Endothelial cell of umbilical vein (primary cell): ENCODE measurements at regions not wholly inside any gene's neighbourhood (a gene's known extent, or its start where the extent isn't known, plus 50 kb on each side); places are given as distances from the start of the nearest gene placed in this dataset.

Experiments
- BruUV-seq: library from RNA; stranded (reverse); fragments of 400-500 nt; replicated peaks from 2 replicates; lab custom pipeline; 2021; lab: Mats Ljungman, UMichigan
- CTCF ChIA-PET: fragments of 300-600, 350-600 bp; sonication (Branson Sonifier 250); formaldehyde crosslinking; loops from one replicate; lab custom pipeline; 2021; ENCODE audit warnings: antibody characterized with exemption, inconsistent platforms; lab: Charles Lee
- POLR2A ChIA-PET: fragments of 300-600, 350-600 bp; sonication (Branson Sonifier 250); formaldehyde crosslinking; loops from one replicate; lab custom pipeline; 2021; ENCODE audit warnings: antibody characterized with exemption, inconsistent platforms; lab: Charles Lee
- DNase-seq: peaks from one replicate; pipeline ENCODE4 v3.0.0-alpha.2; 2011; ENCODE audit warnings: low read depth, low spot score
- FAIRE-seq: peaks from 2 replicates; lab custom pipeline; 2011; peaks lifted over from hg19 to GRCh38; lab: Jason Lieb, UNC
- H2AFZ ChIP-seq: 2 replicates; pipeline ENCODE4 v1.6.0; 2012; ENCODE audit warnings: low read depth, low read length, control low read depth, inconsistent platforms
- H3K27ac ChIP-seq: 2 replicates; pipeline ENCODE4 v1.5.1; 2011; ENCODE audit warnings: low read depth, mild to moderate bottlenecking, control low read depth, low read length, moderate library complexity; ENCODE audit not compliant: insufficient read depth
- H3K27me3 ChIP-seq, 2 experiments: 2 replicates each; pipeline versions ENCODE4 v1.6.0 to v1.6.1; 2011; ENCODE audit warnings: low read length in 2 of 2, mixed read lengths in 1 of 2; ENCODE audit not compliant: control insufficient read depth in 2 of 2, insufficient read depth in 2 of 2
- H3K36me3 ChIP-seq, 2 experiments: 2 replicates in 1 of 2; 3 replicates in 1 of 2; pipeline ENCODE4 v1.5.1; 2011; ENCODE audit warnings: low read length in 2 of 2, mild to moderate bottlenecking in 1 of 2, moderate library complexity in 1 of 2; ENCODE audit not compliant: control insufficient read depth in 2 of 2, insufficient read depth in 2 of 2; ENCODE audit errors: extremely low read depth in 1 of 2
- H3K4me1 ChIP-seq: 3 replicates; pipeline ENCODE4 v1.5.1; 2011; ENCODE audit warnings: mild to moderate bottlenecking, low read length; ENCODE audit not compliant: control insufficient read depth, insufficient read depth; ENCODE audit errors: extremely low read depth
- H3K4me2 ChIP-seq: 2 replicates; pipeline ENCODE4 v1.6.1; 2011; ENCODE audit warnings: low read length, control low read depth, mixed read lengths; ENCODE audit not compliant: insufficient read depth
- H3K4me3 ChIP-seq, 3 experiments: fragments of 200-600 bp in 1 of 3; sonication (generic), shearing (Covaris generic) in 1 of 3; replicated peaks in 1 of 3; 2 replicates each; pipeline ENCODE4 v1.5.1; 2011 to 2016; ENCODE audit warnings: control low read depth in 3 of 3, low read length in 3 of 3, mild to moderate bottlenecking in 2 of 3, inconsistent platforms in 1 of 3, low read depth in 1 of 3, moderate library complexity in 1 of 3; ENCODE audit not compliant: insufficient read depth in 1 of 3
- H3K79me2 ChIP-seq: 2 replicates; pipeline ENCODE4 v1.6.0; 2012; ENCODE audit warnings: low read length, inconsistent platforms; ENCODE audit not compliant: control insufficient read depth, insufficient read depth
- H3K9ac ChIP-seq: replicated peaks from 2 replicates; pipeline ENCODE3; 2011; ENCODE audit warnings: low read length, control low read depth; ENCODE audit not compliant: insufficient read depth; ENCODE audit errors: extremely low read depth
- H3K9me1 ChIP-seq: replicated peaks from 3 replicates; pipeline ENCODE4 v1.6.0; 2011; ENCODE audit warnings: mild to moderate bottlenecking, low read length; ENCODE audit not compliant: control insufficient read depth, insufficient read depth; ENCODE audit errors: extremely low read depth
- H3K9me3 ChIP-seq: replicated peaks from 2 replicates; pipeline ENCODE4 v1.5.1; 2012; ENCODE audit warnings: low read length, inconsistent platforms; ENCODE audit not compliant: control insufficient read depth, insufficient read depth
- H4K20me1 ChIP-seq: replicated peaks from 2 replicates; pipeline ENCODE3; 2011; ENCODE audit warnings: mild to moderate bottlenecking, low read length; ENCODE audit not compliant: control insufficient read depth, insufficient read depth; ENCODE audit errors: extremely low read depth
- EZH2 ChIP-seq: IDR thresholded peaks from 2 replicates; pipeline ENCODE4 v1.6.1; 2012; ENCODE audit warnings: borderline replicate concordance, low read depth, mild to moderate bottlenecking, moderate library complexity, low read length, inconsistent platforms; ENCODE audit not compliant: severe bottlenecking
- FOS ChIP-seq: IDR thresholded peaks from 2 replicates; pipeline ENCODE4 v1.6.1; 2011; ENCODE audit warnings: mild to moderate bottlenecking, low read length, moderate library complexity, borderline replicate concordance; ENCODE audit not compliant: insufficient read depth
- GATA2 ChIP-seq: IDR thresholded peaks from 2 replicates; pipeline ENCODE4 v1.7.0; 2011; ENCODE audit warnings: low read depth, mild to moderate bottlenecking, moderate library complexity, mixed read lengths, low read length; ENCODE audit not compliant: insufficient read length, insufficient read depth
- JUN ChIP-seq: IDR thresholded peaks from 2 replicates; pipeline ENCODE4 v1.6.1; 2011; ENCODE audit warnings: borderline replicate concordance, low read depth; ENCODE audit not compliant: insufficient read length, insufficient read depth
- MYC ChIP-seq: IDR thresholded peaks from one replicate; pipeline ENCODE4 v1.6.1; 2011; ENCODE audit warnings: mild to moderate bottlenecking, low read depth, low read length
- POLR2A ChIP-seq: IDR thresholded peaks from 2 replicates; pipeline ENCODE4 v1.6.1; 2012; ENCODE audit warnings: low read depth, mild to moderate bottlenecking, control low read depth, low read length
- POLR2AphosphoS5 ChIP-seq: IDR thresholded peaks from 2 replicates; pipeline ENCODE4 v1.6.1; 2012; ENCODE audit warnings: low read depth, mild to moderate bottlenecking, control low read depth, low read length, moderate library complexity; ENCODE audit not compliant: insufficient read depth
- dilution Hi-C: fragments of 300-500 bp; cut with MboI; formaldehyde crosslinking; loops from one replicate; pipeline ENCODE4 v1.15.0; 2019; ENCODE audit warnings: low sequenced_read_pairs; ENCODE audit not compliant: extremely low pct_ligation_motif_present
- intact Hi-C: fragments of 100-400 bp; cut with micrococcal nuclease; formaldehyde crosslinking; loops from one replicate; pipeline ENCODE4 v1.10.0; 2022
- TF ChIP-seq, protein P1 (sequence below), 2 donors: IDR thresholded peaks; 1 replicate in 1 of 2; 2 replicates in 1 of 2; pipeline ENCODE4 v1.5.1; 2011; ENCODE audit warnings: low read length in 2 of 2, mild to moderate bottlenecking in 2 of 2, moderate library complexity in 2 of 2, control low read depth in 1 of 2, inconsistent platforms in 1 of 2, low read depth in 1 of 2; ENCODE audit not compliant: insufficient read depth in 1 of 2; ENCODE audit errors: extremely low read depth in 1 of 2
- TF ChIP-seq, protein P2 (sequence below): IDR thresholded peaks from 2 replicates; pipeline ENCODE4 v1.6.1; 2011; ENCODE audit not compliant: insufficient read depth, insufficient read length

DNA sequence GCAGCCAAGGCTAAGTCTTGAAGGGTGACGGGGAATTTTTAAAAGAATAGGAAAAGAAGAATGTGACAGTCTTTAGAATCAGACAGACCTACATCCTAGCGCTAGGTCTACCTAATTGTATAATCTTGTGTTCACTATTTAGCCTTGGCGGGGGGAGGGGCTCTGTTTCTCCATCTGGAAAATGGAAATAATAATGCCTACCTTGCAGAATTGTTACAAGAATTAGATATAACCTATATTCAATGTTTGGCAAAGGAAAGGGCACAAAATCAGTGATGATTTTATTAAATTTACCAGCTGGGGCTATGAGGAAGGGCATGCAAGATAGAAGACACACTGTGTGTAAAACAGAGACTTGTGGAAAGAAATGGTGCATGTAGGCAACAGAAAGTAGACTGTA, 154.8 kb downstream of the ZBTB18 start:
- FAIRE-seq (no peak), DNase-seq (no peak)
- Histone ChIP-seq H3K79me2 (no peaks in the 10 kb centered on the region), H3K27ac (no peak overlapping the region), H3K9me3 (no peaks in the 10 kb centered on the region), H3K4me2 (no peak overlapping the region), H3K9me1 (no peaks in the 10 kb centered on the region), H3K4me3 (no peak overlapping the region), H3K4me1 (no peaks in the 10 kb centered on the region), H4K20me1 (no peaks in the 10 kb centered on the region), H2AFZ (no peak overlapping the region), H3K36me3 (no peaks in the 10 kb centered on the region), H3K27me3 (no peaks in the 10 kb centered on the region), H3K9ac (no peak overlapping the region)
- no TSS peak for BruUV-seq
- intact Hi-C loops (no loop called here), dilution Hi-C loops (no loop called here)
- POLR2A ChIA-PET = interaction anchor here (0.6 kb wide), 1 partner anchor 16 kb away, joined by 3 read pairs; no protein-coding TSS in a partner anchor
- TF ChIP-seq, protein P1, sequence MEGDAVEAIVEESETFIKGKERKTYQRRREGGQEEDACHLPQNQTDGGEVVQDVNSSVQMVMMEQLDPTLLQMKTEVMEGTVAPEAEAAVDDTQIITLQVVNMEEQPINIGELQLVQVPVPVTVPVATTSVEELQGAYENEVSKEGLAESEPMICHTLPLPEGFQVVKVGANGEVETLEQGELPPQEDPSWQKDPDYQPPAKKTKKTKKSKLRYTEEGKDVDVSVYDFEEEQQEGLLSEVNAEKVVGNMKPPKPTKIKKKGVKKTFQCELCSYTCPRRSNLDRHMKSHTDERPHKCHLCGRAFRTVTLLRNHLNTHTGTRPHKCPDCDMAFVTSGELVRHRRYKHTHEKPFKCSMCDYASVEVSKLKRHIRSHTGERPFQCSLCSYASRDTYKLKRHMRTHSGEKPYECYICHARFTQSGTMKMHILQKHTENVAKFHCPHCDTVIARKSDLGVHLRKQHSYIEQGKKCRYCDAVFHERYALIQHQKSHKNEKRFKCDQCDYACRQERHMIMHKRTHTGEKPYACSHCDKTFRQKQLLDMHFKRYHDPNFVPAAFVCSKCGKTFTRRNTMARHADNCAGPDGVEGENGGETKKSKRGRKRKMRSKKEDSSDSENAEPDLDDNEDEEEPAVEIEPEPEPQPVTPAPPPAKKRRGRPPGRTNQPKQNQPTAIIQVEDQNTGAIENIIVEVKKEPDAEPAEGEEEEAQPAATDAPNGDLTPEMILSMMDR (IDR thresholded peaks at IDR 0.05; ENCODE audit: extremely low read depth in 1 of 2, insufficient read depth in 1 of 2, low read depth in 1 of 2, low read length in 2 of 2) = no peak
- TF ChIP-seq FOS (no peak), GATA2 (no peak), POLR2AphosphoS5 (no peak), MYC (no peak), EZH2 (no peak), POLR2A (no peak), JUN (no peak)
- TF ChIP-seq, protein P2, sequence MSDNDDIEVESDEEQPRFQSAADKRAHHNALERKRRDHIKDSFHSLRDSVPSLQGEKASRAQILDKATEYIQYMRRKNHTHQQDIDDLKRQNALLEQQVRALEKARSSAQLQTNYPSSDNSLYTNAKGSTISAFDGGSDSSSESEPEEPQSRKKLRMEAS = no peak
- CTCF ChIA-PET = no interaction called here
